Body of pancreas (tissue), 4 donors: ENCODE measurements at regions not wholly inside any gene's neighbourhood (a gene's known extent, or its start where the extent isn't known, plus 50 kb on each side); places are given as distances from the start of the nearest gene placed in this dataset.

Source experiments
- POLR2A ChIP-seq, 3 donors: fragments of 450-650 bp; IDR thresholded peaks; one replicate each; pipeline ENCODE4 v1.6.1; 2016; ENCODE audit warnings: antibody characterized with exemption in 3 of 3, mild to moderate bottlenecking in 2 of 3
- TF ChIP-seq, protein P1 (sequence below), 7 experiments: fragments of 450-650 bp in 4 of 7; fragments of 200-600 bp in 3 of 7; sonication (generic) in 3 of 7; IDR thresholded peaks; one replicate each; pipeline ENCODE4 v1.5.1; 2016 to 2019; ENCODE audit warnings: antibody characterized with exemption in 7 of 7

DNA sequence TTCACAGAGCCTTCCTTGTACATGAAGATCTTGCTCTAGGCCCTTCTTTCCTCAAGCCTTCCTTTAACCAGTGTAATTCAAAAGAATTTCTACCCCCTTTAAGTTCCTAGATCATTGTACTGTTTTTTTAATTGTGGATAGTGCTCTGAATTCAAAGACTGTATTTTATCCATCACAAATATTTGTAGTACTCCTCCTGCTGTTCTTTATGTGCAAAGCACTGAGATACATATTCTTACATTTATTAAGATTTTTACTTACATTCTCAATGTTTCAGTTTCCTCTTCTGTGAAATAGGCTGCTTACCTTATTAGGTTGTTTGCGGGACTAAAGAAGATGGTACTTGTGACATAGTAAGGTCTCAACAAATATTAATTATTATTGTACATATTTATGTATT is 168.8 kb upstream of the PDE4B start:
- TF ChIP-seq, protein P1, sequence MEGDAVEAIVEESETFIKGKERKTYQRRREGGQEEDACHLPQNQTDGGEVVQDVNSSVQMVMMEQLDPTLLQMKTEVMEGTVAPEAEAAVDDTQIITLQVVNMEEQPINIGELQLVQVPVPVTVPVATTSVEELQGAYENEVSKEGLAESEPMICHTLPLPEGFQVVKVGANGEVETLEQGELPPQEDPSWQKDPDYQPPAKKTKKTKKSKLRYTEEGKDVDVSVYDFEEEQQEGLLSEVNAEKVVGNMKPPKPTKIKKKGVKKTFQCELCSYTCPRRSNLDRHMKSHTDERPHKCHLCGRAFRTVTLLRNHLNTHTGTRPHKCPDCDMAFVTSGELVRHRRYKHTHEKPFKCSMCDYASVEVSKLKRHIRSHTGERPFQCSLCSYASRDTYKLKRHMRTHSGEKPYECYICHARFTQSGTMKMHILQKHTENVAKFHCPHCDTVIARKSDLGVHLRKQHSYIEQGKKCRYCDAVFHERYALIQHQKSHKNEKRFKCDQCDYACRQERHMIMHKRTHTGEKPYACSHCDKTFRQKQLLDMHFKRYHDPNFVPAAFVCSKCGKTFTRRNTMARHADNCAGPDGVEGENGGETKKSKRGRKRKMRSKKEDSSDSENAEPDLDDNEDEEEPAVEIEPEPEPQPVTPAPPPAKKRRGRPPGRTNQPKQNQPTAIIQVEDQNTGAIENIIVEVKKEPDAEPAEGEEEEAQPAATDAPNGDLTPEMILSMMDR (IDR thresholded peaks at IDR 0.05), result no peak
- no peak for TF ChIP-seq POLR2A (IDR thresholded peaks at IDR 0.05)
